ENCODE measurements at regions not wholly inside any gene's neighbourhood (a gene's known extent, or its start where the extent isn't known, plus 50 kb on each side); places are given as distances from the start of the nearest gene placed in this dataset.

DNA sequence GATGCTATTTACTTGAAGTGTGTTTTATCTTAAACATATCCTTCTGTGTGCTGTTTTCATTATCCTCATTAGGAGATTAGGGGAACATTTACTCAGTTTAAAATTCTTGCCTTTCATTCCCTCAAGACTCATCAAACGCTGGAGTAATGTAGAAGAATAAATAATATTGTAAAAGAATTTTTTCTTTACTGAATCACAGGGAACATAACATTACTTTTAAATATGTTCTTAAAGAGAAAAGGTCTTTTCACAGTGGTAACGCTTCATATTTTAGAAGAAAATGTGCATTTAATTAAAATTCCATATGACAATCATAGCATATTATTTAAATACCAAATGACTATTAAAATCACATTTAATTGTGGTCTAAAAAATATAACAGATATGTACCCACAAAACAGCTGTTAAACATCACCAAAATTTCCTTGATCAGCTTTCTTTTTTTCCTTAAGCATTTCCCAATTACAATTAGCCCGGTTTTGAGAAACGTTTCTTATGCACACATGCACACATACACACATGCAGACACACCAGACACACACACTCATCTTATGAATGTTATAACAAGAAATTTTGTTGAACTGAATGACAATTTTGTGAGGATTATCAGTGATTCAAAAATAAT lies 102.0 kb upstream of the GLI3 start:
- DNase-seq: no peak
- no peak for ATAC-seq (replicated peaks)
- H3K9me3 Mint-ChIP-seq: peaks cover 1 to 7% of the 10 kb centered on the region in 2 donors
- no peak overlapping the region for H3K4me3 Mint-ChIP-seq
- no peaks in the 10 kb centered on the region for H3K36me3 Mint-ChIP-seq (ENCODE audit: insufficient read depth)
- H3K27me3 Mint-ChIP-seq: no peaks in the 10 kb centered on the region
- H3K27ac Mint-ChIP-seq: no peak overlapping the region
- no peaks in the 10 kb centered on the region for H3K4me1 Mint-ChIP-seq (ENCODE audit: low read depth in 2 of 2)

DNA sequence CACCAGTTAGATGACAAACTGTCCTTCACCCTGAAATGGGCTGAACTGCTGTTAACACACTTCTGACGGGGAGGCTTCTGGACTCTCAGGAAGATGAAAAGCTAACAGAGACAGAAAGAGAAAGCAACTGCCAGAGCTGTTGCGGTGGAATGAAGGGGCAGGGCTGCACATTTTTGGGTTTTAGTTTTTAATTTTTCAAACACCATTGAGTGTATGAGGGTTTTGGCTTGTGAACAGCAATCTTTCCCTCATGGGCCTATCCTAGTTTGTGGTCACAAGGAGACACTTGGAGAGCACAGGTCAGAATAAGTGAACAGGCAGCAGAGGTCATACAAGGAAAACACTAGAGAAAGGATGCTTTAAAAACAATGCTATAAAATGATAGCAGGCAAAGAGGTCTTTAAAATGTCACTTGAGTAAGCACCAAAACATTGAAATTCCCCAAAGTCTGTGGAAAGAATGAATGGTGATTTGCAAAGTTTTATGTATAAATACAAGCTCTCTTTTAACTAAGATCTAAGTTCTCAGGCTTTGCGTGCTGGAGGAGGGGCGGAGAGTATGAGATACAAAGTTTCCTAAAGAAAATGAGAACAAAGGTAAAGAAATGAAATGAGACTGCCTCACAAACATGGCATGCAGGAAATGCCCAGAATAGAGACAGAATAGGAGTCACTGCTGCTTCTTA lies 101.4 kb upstream of the GLI3 start:
- H3K4me1 Mint-ChIP-seq (ENCODE audit: low read depth in 2 of 2): no peaks in the 10 kb centered on the region
- H3K9me3 Mint-ChIP-seq: peaks cover 1 to 7% of the 10 kb centered on the region in 2 donors
- no peaks in the 10 kb centered on the region for H3K27me3 Mint-ChIP-seq
- no peak overlapping the region for H3K4me3 Mint-ChIP-seq
- DNase-seq: no peak
- no peak overlapping the region for H3K27ac Mint-ChIP-seq
- H3K36me3 Mint-ChIP-seq (ENCODE audit: insufficient read depth): no peaks in the 10 kb centered on the region
- no peak for ATAC-seq (replicated peaks)

DNA sequence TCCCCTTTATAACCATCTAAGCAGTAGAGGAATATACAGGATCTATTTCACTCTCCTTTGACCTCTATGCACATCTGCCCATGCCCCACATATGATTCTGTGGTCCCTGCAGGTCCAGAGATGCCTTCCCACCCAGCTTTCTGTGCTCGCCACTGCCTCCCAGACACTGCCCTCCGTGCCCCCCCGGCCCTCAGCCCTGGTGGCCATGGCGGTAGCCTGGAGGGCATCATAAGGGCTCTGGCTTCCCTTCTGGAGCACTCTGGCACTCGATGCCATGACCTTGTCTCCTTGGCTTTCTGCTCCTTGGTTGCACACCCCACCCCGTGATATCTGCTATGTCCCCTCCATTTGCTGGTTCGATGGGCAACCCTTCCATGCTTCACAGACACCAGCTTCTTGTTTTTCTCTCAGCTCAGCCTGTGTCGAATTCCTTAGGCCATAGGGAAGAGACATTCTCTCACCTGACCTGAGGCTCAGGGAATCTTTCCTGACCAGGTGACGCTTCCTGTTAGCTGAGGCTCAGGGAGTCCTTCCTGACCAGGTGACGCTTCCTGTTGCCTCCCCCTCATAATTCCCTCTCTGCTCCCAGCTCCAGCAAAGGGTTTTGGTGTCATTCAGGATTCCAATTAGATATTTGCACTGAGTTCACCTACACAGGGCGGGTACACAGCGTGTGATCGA lies 100.4 kb upstream of the GLI3 start:
- Mint-ChIP-seq H3K4me1 (ENCODE audit: low read depth in 2 of 2) (no peaks in the 10 kb centered on the region), H3K4me3 (no peak overlapping the region), H3K9me3 (peaks cover 6 to 7% of the 10 kb centered on the region in 2 donors), H3K27ac (no peak overlapping the region), H3K36me3 (ENCODE audit: insufficient read depth) (no peaks in the 10 kb centered on the region), H3K27me3 (no peaks in the 10 kb centered on the region)
- ATAC-seq (replicated peaks) (no peak), DNase-seq (no peak)

DNA sequence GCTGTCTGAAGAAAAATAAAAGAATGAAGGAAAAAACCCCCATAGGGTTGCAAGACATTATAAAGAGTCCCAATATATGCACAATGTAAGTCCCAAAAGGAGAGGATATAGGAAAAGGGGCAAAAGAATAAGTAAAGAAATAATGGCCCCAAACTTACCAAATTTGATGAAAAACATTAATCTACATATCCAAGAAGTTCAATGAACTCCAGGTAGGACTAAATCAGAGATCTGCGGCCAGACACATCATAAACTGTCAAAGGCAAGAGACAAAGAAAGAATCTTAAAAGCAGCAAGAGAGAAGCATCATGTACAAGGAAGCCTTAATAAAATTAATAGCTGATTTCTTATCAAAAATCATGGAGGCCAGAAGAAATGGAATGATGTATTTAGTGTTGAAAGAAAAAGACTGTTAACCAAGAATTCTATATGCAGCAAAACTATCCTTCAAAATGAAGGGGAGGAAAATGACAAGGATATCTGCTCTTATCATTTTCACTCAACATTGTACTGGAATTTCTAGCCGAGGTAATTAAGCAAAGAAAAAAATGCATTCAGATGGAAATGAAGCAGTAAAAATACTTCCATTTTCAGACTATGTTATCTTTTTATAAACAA lies 95.7 kb upstream of the GLI3 start:
- H3K27me3 Mint-ChIP-seq: no peaks in the 10 kb centered on the region
- no peaks in the 10 kb centered on the region for H3K4me1 Mint-ChIP-seq (ENCODE audit: low read depth in 2 of 2)
- DNase-seq: no peak

DNA sequence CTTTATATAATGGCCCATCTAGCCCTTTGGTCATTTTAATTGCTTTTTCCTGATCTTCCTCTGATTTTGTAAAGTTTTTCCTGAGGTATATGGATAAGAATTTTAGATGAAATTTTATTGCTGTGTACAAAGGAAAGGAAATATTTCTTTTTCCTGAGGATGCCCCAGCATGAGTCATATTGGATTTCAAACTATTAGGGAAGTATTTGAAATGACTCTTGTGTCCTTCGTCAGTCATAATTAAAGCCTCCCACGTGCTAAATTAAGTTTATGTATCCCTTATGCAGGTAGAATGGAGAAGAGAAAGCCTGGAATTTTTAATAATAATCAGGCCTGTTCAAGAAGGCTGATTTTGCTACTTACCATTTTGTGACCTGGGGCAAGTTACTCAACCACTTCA lies 82.6 kb upstream of the GLI3 start:
- Mint-ChIP-seq H3K9me3 (no peaks in the 10 kb centered on the region), H3K4me3 (no peak overlapping the region), H3K4me1 (ENCODE audit: low read depth in 2 of 2) (no peaks in the 10 kb centered on the region), H3K27ac (no peak overlapping the region), H3K36me3 (ENCODE audit: insufficient read depth) (no peaks in the 10 kb centered on the region), H3K27me3 (no peaks in the 10 kb centered on the region)
- no peak for ATAC-seq (replicated peaks)
- no peak for DNase-seq

More for the DNA sequence above, 95.7 kb upstream of the GLI3 start:
- no peak overlapping the region for H3K27ac Mint-ChIP-seq
- H3K36me3 Mint-ChIP-seq (ENCODE audit: insufficient read depth): no peaks in the 10 kb centered on the region
- H3K4me3 Mint-ChIP-seq: no peak overlapping the region
- ATAC-seq (replicated peaks): no peak
- peaks cover 8 to 11% of the 10 kb centered on the region in 2 donors for H3K9me3 Mint-ChIP-seq

DNA sequence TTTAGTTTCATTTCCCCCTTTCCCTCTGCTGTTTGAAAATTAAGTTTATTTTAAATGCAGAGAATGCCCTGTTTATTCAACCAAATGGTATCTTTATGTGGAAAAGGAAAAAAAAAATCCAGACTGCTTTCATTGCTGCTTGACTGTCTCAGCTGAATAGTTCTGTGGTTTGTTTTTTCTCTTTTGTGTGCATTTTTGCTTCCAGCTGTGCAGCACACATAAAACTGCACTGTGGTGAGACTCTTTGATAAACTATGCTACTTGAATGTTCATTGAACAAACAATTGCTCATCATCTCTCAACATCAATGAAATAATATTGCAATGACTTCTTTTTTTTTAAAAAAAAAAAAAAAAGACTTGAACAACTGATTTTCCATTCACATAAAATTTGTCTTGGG lies 78.6 kb upstream of the GLI3 start:
- Mint-ChIP-seq H3K27ac (no peak overlapping the region), H3K36me3 (ENCODE audit: insufficient read depth) (peaks cover 4% of the 10 kb centered on the region), H3K4me3 (no peak overlapping the region), H3K27me3 (no peaks in the 10 kb centered on the region), H3K4me1 (ENCODE audit: low read depth in 2 of 2) (no peaks in the 10 kb centered on the region), H3K9me3 (peaks cover 3 to 18% of the 10 kb centered on the region in 2 donors)
- ATAC-seq (replicated peaks) (no peak), DNase-seq (no peak)

DNA sequence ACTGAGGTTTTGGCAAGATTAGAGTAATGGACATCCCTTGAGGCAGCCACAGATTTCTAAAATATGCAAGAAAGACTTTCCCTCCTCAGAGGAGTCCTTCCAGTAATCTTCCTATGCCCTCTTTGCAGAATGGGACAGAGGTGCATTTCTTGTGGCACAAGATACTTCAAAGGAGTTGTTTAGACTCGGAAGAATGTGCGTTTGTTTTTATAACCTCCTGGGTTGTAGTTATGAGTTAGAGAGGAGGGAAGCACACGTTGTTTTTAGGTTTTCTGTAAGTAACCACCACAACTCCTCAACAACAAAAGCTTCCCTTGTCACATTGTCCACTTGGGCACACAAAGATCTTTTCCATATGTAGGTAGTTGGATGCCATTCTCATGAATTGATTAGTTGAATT lies 78.1 kb upstream of the GLI3 start:
- ATAC-seq (replicated peaks) (no peak), DNase-seq (no peak)
- H3K9me3 Mint-ChIP-seq: peaks cover 3 to 18% of the 10 kb centered on the region in 2 donors
- H3K27ac Mint-ChIP-seq: no peak overlapping the region
- no peaks in the 10 kb centered on the region for H3K27me3 Mint-ChIP-seq
- H3K36me3 Mint-ChIP-seq (ENCODE audit: insufficient read depth): peaks cover 4% of the 10 kb centered on the region
- H3K4me3 Mint-ChIP-seq: no peak overlapping the region
- H3K4me1 Mint-ChIP-seq (ENCODE audit: low read depth in 2 of 2): no peaks in the 10 kb centered on the region

DNA sequence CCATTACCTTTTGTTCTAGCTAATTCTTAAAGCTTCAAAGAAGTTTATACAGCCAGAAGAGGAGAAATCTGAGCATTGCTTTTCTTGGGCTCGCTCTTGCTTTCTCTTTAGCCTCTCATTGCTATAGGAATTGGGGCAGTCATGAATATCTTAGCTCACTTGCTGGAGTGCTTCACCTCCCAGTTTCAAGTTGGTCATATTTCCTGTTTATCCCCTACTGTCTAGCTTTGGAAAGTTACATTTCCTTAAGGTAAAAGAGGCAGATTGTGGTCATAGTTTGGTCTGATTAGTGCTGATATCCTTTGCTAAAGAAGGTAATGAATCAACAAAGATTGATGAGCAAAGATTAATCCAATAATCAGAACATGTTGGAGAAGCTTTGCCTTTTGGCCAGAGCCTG lies 77.7 kb upstream of the GLI3 start:
- Mint-ChIP-seq H3K27me3 (no peaks in the 10 kb centered on the region), H3K9me3 (peaks cover 3 to 18% of the 10 kb centered on the region in 2 donors), H3K36me3 (ENCODE audit: insufficient read depth) (peaks cover 4% of the 10 kb centered on the region), H3K27ac (no peak overlapping the region), H3K4me1 (ENCODE audit: low read depth in 2 of 2) (no peaks in the 10 kb centered on the region), H3K4me3 (no peak overlapping the region)
- DNase-seq (no peak), ATAC-seq (replicated peaks) (no peak)

DNA sequence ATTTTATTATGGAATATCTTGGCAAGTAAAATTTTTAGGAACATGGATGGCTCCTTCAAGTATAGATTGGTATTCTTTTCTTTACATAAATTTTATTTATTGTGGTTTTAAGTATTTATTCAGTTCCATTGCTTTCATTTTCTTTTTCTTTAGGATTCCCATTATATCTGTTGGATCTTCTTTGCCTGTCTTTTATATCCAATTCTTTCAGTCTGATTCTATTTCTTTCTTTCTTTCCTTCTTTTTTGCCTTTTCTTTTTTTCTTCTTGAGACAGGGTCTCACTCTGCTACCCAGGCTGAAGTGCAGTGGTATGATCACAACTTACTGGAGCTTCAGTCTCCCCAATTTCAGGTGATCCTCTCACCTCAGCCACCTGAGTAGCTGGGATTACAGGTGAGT lies 74.2 kb upstream of the GLI3 start:
- H3K27ac Mint-ChIP-seq: no peak overlapping the region
- H3K27me3 Mint-ChIP-seq: no peaks in the 10 kb centered on the region
- ATAC-seq (replicated peaks) (no peak), DNase-seq (no peak)
- H3K4me3 Mint-ChIP-seq: no peak overlapping the region
- peaks cover 4% of the 10 kb centered on the region for H3K36me3 Mint-ChIP-seq (ENCODE audit: insufficient read depth)
- H3K4me1 Mint-ChIP-seq (ENCODE audit: low read depth in 2 of 2): no peaks in the 10 kb centered on the region
- peaks cover 3 to 30% of the 10 kb centered on the region in 2 donors for H3K9me3 Mint-ChIP-seq

DNA sequence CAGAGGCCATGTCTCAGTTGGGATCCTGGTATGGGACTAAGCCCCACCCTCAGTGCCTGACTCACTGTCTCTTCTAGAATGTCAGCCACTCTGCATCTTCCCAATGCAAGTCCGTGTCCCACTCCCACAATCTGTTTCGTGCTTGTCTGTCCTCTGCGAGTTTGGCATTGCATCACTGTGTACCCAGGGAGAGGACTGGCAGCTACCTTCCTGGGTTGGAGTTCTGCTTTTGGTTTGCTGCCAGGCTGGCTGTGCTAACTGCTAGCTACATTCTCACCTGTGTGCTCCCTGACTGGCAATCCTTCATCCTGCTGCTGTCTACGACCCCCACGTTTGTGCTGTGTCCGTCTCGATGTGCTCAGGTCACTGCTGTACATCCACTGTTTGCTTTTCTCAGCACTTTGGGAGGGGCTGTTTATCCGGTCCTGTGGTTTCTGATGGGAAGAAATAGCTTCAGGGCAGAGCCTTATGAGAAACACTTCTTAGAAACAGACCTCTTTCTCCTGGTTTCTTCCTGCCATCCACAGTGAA lies 56.0 kb upstream of the GLI3 start:
- Mint-ChIP-seq H3K9me3 (peaks cover 6 to 7% of the 10 kb centered on the region in 2 donors), H3K27ac (no peak overlapping the region), H3K4me3 (no peak overlapping the region), H3K4me1 (ENCODE audit: low read depth in 2 of 2) (no peaks in the 10 kb centered on the region), H3K27me3 (no peaks in the 10 kb centered on the region), H3K36me3 (ENCODE audit: insufficient read depth) (no peaks in the 10 kb centered on the region)
- DNase-seq: no peak
- no peak for ATAC-seq (replicated peaks)

DNA sequence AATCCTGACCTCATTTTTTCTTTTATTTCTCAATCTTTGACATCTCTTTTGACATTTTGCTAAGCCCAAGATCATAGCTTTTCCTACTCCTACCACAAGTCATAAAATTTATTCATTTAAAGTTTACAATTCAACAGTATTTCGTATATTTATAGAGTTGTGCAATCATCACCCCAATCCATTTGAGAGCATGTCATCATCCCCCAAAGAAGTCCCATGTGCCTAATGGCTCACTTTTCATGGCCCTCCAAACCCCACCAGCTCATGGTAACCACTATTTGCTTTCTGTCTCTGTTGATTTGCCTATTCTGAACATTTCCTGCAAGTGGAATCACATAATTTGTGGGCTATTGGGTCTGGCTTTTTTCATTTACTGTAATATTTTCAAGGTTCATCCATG lies 52.5 kb upstream of the GLI3 start:
- Mint-ChIP-seq H3K4me3 (no peak overlapping the region), H3K27me3 (no peaks in the 10 kb centered on the region), H3K36me3 (ENCODE audit: insufficient read depth) (no peaks in the 10 kb centered on the region), H3K9me3 (peaks cover 6 to 13% of the 10 kb centered on the region in 2 donors), H3K4me1 (ENCODE audit: low read depth in 2 of 2) (no peaks in the 10 kb centered on the region), H3K27ac (no peak overlapping the region)
- DNase-seq: no peak
- ATAC-seq (replicated peaks): no peak

Data from effector memory CD8-positive, alpha-beta T cell (primary cell).